B cell (primary cell): ENCODE measurements at regions not wholly inside any gene's neighbourhood (a gene's known extent, or its start where the extent isn't known, plus 50 kb on each side); places are given as distances from the start of the nearest gene placed in this dataset.

Experiments
- EZH2 ChIP-seq: IDR thresholded peaks from 2 replicates; pipeline ENCODE4 v1.6.1; 2012; ENCODE audit warnings: borderline replicate concordance, low read depth, mild to moderate bottlenecking, moderate library complexity, low read length; ENCODE audit not compliant: insufficient read depth, poor library complexity, severe bottlenecking
- TF ChIP-seq, protein P1 (sequence below): fragments of 200-600 bp; IDR thresholded peaks from one replicate; pipeline ENCODE4 v1.8.0; 2022; ENCODE audit warnings: antibody characterized with exemption, mild to moderate bottlenecking

DNA sequence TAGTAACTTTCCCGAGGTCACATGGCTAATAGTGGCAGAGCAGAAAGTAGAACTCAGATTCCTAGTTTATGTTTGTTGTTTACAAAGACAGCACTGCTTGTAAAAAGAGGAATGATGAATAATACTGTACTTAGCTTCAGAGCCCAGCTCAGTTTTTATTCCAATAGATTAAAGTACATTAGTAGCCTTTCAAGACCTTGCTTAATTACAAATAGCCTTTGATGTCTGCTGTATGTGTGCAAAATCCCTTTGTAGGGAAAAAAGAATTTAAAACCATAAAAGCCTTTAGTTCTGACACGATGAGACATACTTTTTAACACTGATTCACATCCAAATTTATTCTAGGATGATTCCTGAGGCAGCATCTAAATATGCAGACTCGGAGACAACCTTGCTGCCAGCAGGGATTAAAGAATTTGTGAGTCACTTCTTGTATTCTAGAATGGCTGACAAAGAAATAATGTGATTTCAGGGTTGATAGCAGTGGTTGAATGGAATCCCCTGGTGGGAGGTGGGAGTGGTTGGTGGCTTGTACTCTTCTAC lies 324.2 kb upstream of the TGFBR2 start:
- TF ChIP-seq, protein P1, sequence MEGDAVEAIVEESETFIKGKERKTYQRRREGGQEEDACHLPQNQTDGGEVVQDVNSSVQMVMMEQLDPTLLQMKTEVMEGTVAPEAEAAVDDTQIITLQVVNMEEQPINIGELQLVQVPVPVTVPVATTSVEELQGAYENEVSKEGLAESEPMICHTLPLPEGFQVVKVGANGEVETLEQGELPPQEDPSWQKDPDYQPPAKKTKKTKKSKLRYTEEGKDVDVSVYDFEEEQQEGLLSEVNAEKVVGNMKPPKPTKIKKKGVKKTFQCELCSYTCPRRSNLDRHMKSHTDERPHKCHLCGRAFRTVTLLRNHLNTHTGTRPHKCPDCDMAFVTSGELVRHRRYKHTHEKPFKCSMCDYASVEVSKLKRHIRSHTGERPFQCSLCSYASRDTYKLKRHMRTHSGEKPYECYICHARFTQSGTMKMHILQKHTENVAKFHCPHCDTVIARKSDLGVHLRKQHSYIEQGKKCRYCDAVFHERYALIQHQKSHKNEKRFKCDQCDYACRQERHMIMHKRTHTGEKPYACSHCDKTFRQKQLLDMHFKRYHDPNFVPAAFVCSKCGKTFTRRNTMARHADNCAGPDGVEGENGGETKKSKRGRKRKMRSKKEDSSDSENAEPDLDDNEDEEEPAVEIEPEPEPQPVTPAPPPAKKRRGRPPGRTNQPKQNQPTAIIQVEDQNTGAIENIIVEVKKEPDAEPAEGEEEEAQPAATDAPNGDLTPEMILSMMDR = no peak
- no peak for TF ChIP-seq EZH2
